GM12872 (cell line): ENCODE measurements at regions not wholly inside any gene's neighbourhood (a gene's known extent, or its start where the extent isn't known, plus 50 kb on each side); places are given as distances from the start of the nearest gene placed in this dataset.
A peak's percentile ranks its signal among the peaks of the same experiment; 100 is the strongest.

Experiments
- TF ChIP-seq, protein P1 (sequence below): IDR thresholded peaks from 3 replicates; pipeline ENCODE4 v1.5.1; 2011; ENCODE audit warnings: low read depth, mild to moderate bottlenecking, low read length, moderate library complexity; ENCODE audit not compliant: insufficient read depth

GRCh38 chr5:135186662-135187522 lies 152.9 kb upstream of the PITX1 start:
- TF ChIP-seq, protein P1, sequence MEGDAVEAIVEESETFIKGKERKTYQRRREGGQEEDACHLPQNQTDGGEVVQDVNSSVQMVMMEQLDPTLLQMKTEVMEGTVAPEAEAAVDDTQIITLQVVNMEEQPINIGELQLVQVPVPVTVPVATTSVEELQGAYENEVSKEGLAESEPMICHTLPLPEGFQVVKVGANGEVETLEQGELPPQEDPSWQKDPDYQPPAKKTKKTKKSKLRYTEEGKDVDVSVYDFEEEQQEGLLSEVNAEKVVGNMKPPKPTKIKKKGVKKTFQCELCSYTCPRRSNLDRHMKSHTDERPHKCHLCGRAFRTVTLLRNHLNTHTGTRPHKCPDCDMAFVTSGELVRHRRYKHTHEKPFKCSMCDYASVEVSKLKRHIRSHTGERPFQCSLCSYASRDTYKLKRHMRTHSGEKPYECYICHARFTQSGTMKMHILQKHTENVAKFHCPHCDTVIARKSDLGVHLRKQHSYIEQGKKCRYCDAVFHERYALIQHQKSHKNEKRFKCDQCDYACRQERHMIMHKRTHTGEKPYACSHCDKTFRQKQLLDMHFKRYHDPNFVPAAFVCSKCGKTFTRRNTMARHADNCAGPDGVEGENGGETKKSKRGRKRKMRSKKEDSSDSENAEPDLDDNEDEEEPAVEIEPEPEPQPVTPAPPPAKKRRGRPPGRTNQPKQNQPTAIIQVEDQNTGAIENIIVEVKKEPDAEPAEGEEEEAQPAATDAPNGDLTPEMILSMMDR, result no peak

GRCh38 chr5:135185481-135186065 lies 151.5 kb upstream of the PITX1 start:
- TF ChIP-seq, protein P1, result no peak

DNA sequence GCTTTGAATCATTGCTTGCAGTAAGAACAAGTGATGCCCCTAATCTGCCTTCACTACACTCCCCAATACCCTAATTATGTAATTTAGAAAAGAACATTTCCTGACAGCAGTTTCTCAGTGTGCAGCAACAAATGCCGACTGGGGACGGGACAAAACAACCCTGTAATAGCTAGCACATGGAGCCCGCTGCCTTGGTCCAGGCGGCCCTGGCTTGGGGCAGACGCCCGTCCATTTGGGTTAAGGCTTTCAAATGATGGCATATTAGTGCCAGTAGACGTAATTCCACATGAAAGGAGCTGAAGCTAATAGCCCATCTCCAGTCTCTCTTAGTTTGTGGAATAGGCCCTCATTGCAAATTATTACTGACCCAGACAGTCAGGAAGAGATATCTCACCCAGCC lies 150.6 kb upstream of the PITX1 start:
- TF ChIP-seq, protein P1, result no peak

- TF ChIP-seq, protein P1, result no peak
Observed at GRCh38 chr5:135183464-135183863, 149.4 kb upstream of the PITX1 start.

GRCh38 chr5:135182675-135183074 lies 148.6 kb upstream of the PITX1 start:
- TF ChIP-seq, protein P1, result no peak

DNA sequence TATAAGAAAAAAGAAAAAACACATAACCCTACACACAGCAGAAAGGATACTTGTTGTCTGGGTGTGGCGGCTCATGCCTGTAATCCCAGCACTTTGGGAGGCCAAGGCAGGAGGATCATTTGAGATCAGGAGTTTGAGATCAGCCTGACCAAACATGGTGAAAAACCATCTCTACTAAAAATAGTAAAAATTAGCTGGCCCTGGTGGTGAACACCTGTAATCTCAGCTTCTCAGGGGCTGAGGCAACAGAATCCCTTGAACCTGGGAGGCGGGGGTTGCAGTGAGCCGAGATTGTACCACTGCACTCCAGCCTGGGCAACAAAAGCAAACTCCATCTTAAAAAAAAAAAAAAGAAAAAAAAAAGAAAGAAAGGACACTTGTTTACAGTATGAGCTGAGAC lies 147.6 kb upstream of the PITX1 start:
- TF ChIP-seq, protein P1, result no peak

DNA sequence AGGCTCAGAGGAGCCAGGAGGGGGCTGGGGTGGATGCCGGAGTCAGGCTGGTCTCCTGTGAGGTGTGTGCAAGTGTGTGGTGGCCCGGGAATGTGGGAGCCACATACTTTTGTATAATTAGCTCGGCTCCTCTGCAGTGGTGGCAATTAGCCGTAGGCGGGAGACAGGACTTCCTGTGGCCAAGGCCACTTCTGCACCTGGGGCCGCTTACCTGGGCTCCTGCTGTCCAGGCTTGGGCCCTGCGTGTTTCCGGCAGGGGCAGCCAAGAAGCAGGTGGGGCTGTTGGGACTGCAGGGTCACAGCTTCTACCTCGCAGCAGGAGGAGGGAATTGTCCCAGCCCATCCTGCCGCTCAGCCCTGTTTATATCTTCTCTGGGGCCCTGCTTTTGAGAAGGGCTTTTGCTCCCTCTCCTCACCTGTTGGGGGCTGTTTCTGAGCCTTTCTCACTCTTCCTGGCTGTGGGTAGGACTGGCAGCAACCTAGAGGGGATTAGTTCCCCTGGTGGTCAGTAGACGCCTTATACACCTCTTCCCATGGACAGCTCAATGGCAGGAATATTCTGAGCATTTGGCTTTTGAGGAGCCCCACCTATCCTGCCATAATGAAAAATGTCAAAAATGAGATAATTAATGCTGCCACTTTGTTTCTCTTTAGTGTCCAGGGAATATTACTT lies 145.4 kb upstream of the PITX1 start:
- TF ChIP-seq, protein P1, result 0 out of 3 replicates have a peak, but pooled peaks have one; percentile 3
